Stomach (tissue), 8 donors: ENCODE measurements at regions not wholly inside any gene's neighbourhood (a gene's known extent, or its start where the extent isn't known, plus 50 kb on each side); places are given as distances from the start of the nearest gene placed in this dataset.
A peak's percentile ranks its signal among the peaks of the same experiment; 100 is the strongest.

Source experiments
- DNase-seq, 2 donors: peaks; one replicate each; pipeline versions ENCODE4 v3.0.0 to v3.0.0-alpha.2; 2013 to 2019
- H3K27ac ChIP-seq, 5 donors: fragments of 200-600 bp in 4 of 5; sonication (generic) in 4 of 5; one replicate each; pipeline ENCODE4 v1.5.1; 2013 to 2019; ENCODE audit warnings: mild to moderate bottlenecking in 1 of 5, moderate library complexity in 1 of 5
- H3K27me3 ChIP-seq, 3 donors: fragments of 200-600 bp; sonication (generic); one replicate each; pipeline ENCODE4 v1.5.1; 2017 to 2019; ENCODE audit warnings: mixed run types in 1 of 3
- H3K36me3 ChIP-seq, 4 donors: fragments of 200-600 bp; sonication (generic); 1 replicate in 3 of 4; 2 replicates in 1 of 4; pipeline ENCODE4 v1.5.1; 2016 to 2019
- H3K4me1 ChIP-seq, 4 donors: fragments of 200-600 bp; sonication (generic); one replicate each; pipeline ENCODE4 v1.5.1; 2016 to 2019
- H3K4me3 ChIP-seq, 4 donors: fragments of 200-600 bp; sonication (generic) in 3 of 4; one replicate each; pipeline ENCODE4 v1.5.1; 2016 to 2019; ENCODE audit warnings: mild to moderate bottlenecking in 1 of 4
- H3K9me3 ChIP-seq, 4 donors: fragments of 200-600 bp; sonication (generic); one replicate each; pipeline ENCODE4 v1.5.1; 2016 to 2019
- EP300 ChIP-seq: sonication (generic); formaldehyde crosslinking; IDR thresholded peaks from one replicate; pipeline ENCODE4 v1.6.1; 2017; ENCODE audit warnings: antibody characterized with exemption
- POLR2A ChIP-seq, 4 donors: fragments of 450-650 bp; IDR thresholded peaks; one replicate each; pipeline ENCODE4 v1.6.1; 2016; ENCODE audit warnings: antibody characterized with exemption in 4 of 4, control low read depth in 2 of 4, mild to moderate bottlenecking in 1 of 4, moderate library complexity in 1 of 4
- POLR2AphosphoS5 ChIP-seq, 3 donors: sonication (generic); formaldehyde crosslinking; IDR thresholded peaks; one replicate each; pipeline ENCODE4 v1.6.1; 2016; ENCODE audit warnings: antibody characterized with exemption in 3 of 3
- WGBS, 5 donors: extraction: QIAGEN DNeasy Blood & Tissue Kit in 3 of 5; methylation state at CpG; one replicate each; pipeline versions ENCODE4 v1.1.5 to v1.1.7; 2013 to 2018; 5-methylcytosine and 5-hydroxymethylcytosine counted together
- intact Hi-C: fragments of 100-400 bp; cut with DNase I; formaldehyde crosslinking; loops from one replicate; pipeline ENCODE4 v1.15.1; 2023; ENCODE audit warnings: low total_unique reads
- TF ChIP-seq, protein P1 (sequence below), 7 experiments: fragments of 450-650 bp in 4 of 7; fragments of 200-600 bp in 3 of 7; sonication (generic) in 3 of 7; IDR thresholded peaks; one replicate each; pipeline ENCODE4 v1.5.1; 2016 to 2019; ENCODE audit warnings: antibody characterized with exemption in 7 of 7, control low read depth in 2 of 7, mild to moderate bottlenecking in 1 of 7
- donor health status: healthy with polysubstance abuse.
- donor health status: Bipolar disorder and iron deficiency.
- donor health status: healthy.

- intact Hi-C loops, result no loop called here
- no peak for DNase-seq
- TF ChIP-seq EP300 (no peak), POLR2A (IDR thresholded peaks at IDR 0.05) (no peak), POLR2AphosphoS5 (IDR thresholded peaks at IDR 0.05) (no peak)
- TF ChIP-seq, protein P1, sequence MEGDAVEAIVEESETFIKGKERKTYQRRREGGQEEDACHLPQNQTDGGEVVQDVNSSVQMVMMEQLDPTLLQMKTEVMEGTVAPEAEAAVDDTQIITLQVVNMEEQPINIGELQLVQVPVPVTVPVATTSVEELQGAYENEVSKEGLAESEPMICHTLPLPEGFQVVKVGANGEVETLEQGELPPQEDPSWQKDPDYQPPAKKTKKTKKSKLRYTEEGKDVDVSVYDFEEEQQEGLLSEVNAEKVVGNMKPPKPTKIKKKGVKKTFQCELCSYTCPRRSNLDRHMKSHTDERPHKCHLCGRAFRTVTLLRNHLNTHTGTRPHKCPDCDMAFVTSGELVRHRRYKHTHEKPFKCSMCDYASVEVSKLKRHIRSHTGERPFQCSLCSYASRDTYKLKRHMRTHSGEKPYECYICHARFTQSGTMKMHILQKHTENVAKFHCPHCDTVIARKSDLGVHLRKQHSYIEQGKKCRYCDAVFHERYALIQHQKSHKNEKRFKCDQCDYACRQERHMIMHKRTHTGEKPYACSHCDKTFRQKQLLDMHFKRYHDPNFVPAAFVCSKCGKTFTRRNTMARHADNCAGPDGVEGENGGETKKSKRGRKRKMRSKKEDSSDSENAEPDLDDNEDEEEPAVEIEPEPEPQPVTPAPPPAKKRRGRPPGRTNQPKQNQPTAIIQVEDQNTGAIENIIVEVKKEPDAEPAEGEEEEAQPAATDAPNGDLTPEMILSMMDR (IDR thresholded peaks at IDR 0.05), result no peak
- Histone ChIP-seq H3K4me3 (no peak overlapping the region), H3K9me3 (no peaks in the 10 kb centered on the region), H3K36me3 (no peaks in the 10 kb centered on the region), H3K27me3 (peaks cover 0 to 49% (median 6%) of the 10 kb centered on the region in 3 donors), H3K27ac (no peak overlapping the region), H3K4me1 (peaks cover 0 to 4% (median 0%) of the 10 kb centered on the region in 4 donors)
- 73 to 81% (median 75%) methylated on average over 10 of the region's 10 CpGs for WGBS, 5 donors
Measured at GRCh38 chr11:134638796-134639430, 226.9 kb upstream of the B3GAT1 start.

- H3K27ac ChIP-seq, result no peak overlapping the region
- DNase-seq, result no peak
- H3K27me3 ChIP-seq, result peaks cover 0 to 38% (median 0%) of the 10 kb centered on the region in 3 donors
- WGBS, 5 donors, result 78 to 89% (median 85%) methylated on average over 11 of the region's 11 CpGs
- intact Hi-C loops, result no loop called here
- TF ChIP-seq POLR2AphosphoS5 (IDR thresholded peaks at IDR 0.05), result no peak
- TF ChIP-seq, protein P1 (IDR thresholded peaks at IDR 0.05), result no peak
- no peak for TF ChIP-seq EP300
- no peak for TF ChIP-seq POLR2A (IDR thresholded peaks at IDR 0.05)
- H3K4me3 ChIP-seq, result no peak overlapping the region
- no peaks in the 10 kb centered on the region for H3K4me1 ChIP-seq
- no peaks in the 10 kb centered on the region for H3K36me3 ChIP-seq
- H3K9me3 ChIP-seq, result no peaks in the 10 kb centered on the region
Measured at GRCh38 chr11:134637091-134638015, 225.3 kb upstream of the B3GAT1 start.

DNA sequence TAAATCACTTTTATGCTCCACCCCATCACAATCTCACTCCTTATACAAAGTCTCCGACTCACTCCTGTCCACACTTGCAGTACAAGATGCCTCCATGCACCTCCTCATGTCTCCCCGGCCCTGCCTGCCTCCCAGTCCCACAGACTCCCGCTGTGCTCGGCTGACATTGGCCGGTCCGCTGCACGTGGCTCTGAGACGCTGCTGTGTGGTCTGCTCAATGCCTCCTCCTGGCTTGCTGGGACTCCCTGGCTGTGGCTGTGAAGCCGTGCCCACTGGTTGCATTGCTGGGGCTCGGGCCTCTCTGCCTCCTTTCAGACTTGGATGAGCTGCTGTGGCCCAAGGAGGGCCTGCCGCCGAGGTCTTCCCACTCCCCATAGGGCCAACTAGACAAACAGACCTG, 224.0 kb upstream of the B3GAT1 start:
- Histone ChIP-seq H3K27me3 (peaks cover 0 to 25% (median 0%) of the 10 kb centered on the region in 3 donors), H3K9me3 (no peaks in the 10 kb centered on the region), H3K36me3 (no peaks in the 10 kb centered on the region), H3K4me1 (no peaks in the 10 kb centered on the region), H3K27ac (no peak overlapping the region), H3K4me3 (no peak overlapping the region)
- TF ChIP-seq, protein P1 (IDR thresholded peaks at IDR 0.05), result no peak
- no peak for TF ChIP-seq POLR2A (IDR thresholded peaks at IDR 0.05)
- TF ChIP-seq EP300, result no peak
- TF ChIP-seq POLR2AphosphoS5 (IDR thresholded peaks at IDR 0.05), result no peak
- WGBS, 5 donors, result 80 to 87% (median 82%) methylated on average over 12 of the region's 12 CpGs
- intact Hi-C loops, result no loop called here
- no peak for DNase-seq

- no peak overlapping the region for H3K27ac ChIP-seq
- no peaks in the 10 kb centered on the region for H3K36me3 ChIP-seq
- peaks cover 0 to 16% (median 0%) of the 10 kb centered on the region in 3 donors for H3K27me3 ChIP-seq
- intact Hi-C loops, result no loop called here
- no peaks in the 10 kb centered on the region for H3K4me1 ChIP-seq
- DNase-seq, result peak in 1 of 2 donors; percentile 50
- TF ChIP-seq, protein P1 (IDR thresholded peaks at IDR 0.05), result no peak
- TF ChIP-seq POLR2A (IDR thresholded peaks at IDR 0.05), result no peak
- TF ChIP-seq POLR2AphosphoS5 (IDR thresholded peaks at IDR 0.05), result no peak
- TF ChIP-seq EP300, result no peak
- H3K4me3 ChIP-seq, result no peak overlapping the region
- 76 to 83% (median 77%) methylated on average over 22 of the region's 22 CpGs for WGBS, 5 donors
- H3K9me3 ChIP-seq, result no peaks in the 10 kb centered on the region
Measured at GRCh38 chr11:134634897-134635831, 223.1 kb upstream of the B3GAT1 start.
